Suprapubic skin (tissue), 3 donors: ENCODE measurements at regions not wholly inside any gene's neighbourhood (a gene's known extent, or its start where the extent isn't known, plus 50 kb on each side); places are given as distances from the start of the nearest gene placed in this dataset.

Experiments
- POLR2A ChIP-seq, 2 donors: fragments of 450-650 bp; IDR thresholded peaks; one replicate each; pipeline ENCODE4 v1.6.1; 2017; ENCODE audit warnings: antibody characterized with exemption in 2 of 2, mild to moderate bottlenecking in 2 of 2, moderate library complexity in 2 of 2
- TF ChIP-seq, protein P1 (sequence below), 2 donors: fragments of 200-600 bp in 1 of 2; fragments of 450-650 bp in 1 of 2; sonication (generic) in 1 of 2; IDR thresholded peaks; one replicate each; pipeline ENCODE4 v1.5.1; 2016 to 2019; ENCODE audit warnings: antibody characterized with exemption in 2 of 2, mild to moderate bottlenecking in 1 of 2, moderate library complexity in 1 of 2

DNA sequence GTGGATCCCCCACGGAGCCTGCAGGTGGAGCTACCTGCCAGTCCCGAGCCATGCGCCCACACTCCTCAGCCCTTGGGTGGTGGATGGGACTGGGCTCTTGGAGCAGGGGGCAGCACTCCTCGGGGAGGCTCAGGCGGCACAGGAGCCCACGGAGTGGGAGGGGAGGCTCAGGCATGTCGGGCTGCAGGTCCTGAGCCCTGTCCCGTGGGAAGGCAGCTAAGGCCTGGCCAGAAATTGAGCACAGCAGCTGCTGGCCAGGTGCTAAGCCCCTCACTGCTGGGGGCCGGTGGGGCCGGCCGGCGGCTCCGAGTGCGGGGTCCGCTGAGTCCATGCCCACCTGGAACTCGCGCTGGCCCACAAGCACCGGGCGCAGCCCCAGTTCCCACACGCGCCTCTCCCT is 91.7 kb upstream of the ACVR1 start:
- TF ChIP-seq POLR2A (IDR thresholded peaks at IDR 0.05): no peak
- TF ChIP-seq, protein P1, sequence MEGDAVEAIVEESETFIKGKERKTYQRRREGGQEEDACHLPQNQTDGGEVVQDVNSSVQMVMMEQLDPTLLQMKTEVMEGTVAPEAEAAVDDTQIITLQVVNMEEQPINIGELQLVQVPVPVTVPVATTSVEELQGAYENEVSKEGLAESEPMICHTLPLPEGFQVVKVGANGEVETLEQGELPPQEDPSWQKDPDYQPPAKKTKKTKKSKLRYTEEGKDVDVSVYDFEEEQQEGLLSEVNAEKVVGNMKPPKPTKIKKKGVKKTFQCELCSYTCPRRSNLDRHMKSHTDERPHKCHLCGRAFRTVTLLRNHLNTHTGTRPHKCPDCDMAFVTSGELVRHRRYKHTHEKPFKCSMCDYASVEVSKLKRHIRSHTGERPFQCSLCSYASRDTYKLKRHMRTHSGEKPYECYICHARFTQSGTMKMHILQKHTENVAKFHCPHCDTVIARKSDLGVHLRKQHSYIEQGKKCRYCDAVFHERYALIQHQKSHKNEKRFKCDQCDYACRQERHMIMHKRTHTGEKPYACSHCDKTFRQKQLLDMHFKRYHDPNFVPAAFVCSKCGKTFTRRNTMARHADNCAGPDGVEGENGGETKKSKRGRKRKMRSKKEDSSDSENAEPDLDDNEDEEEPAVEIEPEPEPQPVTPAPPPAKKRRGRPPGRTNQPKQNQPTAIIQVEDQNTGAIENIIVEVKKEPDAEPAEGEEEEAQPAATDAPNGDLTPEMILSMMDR (IDR thresholded peaks at IDR 0.05): no peak
